HL-60 (cell line): ENCODE measurements at regions not wholly inside any gene's neighbourhood (a gene's known extent, or its start where the extent isn't known, plus 50 kb on each side); places are given as distances from the start of the nearest gene placed in this dataset.

Experiments
- DNase-seq, 2 experiments: peaks; one replicate each; pipeline ENCODE4 v3.0.0-alpha.2; 2010 to 2020; ENCODE audit warnings: low read depth in 1 of 2, low spot score in 1 of 2
- H3K27ac ChIP-seq: fragments of 250-450 bp; sonication (Bioruptor Pico); replicated peaks from 2 replicates; pipeline ENCODE4 v1.5.1; 2020; ENCODE audit warnings: mild to moderate bottlenecking, moderate library complexity
- H3K27me3 ChIP-seq: fragments of 250-450 bp; sonication (Bioruptor Pico); 2 replicates; pipeline ENCODE4 v1.5.1; 2021; ENCODE audit warnings: mild to moderate bottlenecking, moderate library complexity; ENCODE audit not compliant: insufficient read depth, poor library complexity, severe bottlenecking
- H3K4me3 ChIP-seq: replicated peaks from 2 replicates; pipeline ENCODE4 v1.5.1; 2011; ENCODE audit warnings: mild to moderate bottlenecking, control low read depth, low read length; ENCODE audit not compliant: insufficient read depth
- CTCF ChIP-seq: IDR thresholded peaks from one replicate; pipeline ENCODE4 v1.5.1; 2011; ENCODE audit warnings: low read length, control low read depth, inconsistent platforms; ENCODE audit not compliant: insufficient read depth
- GABPA ChIP-seq: IDR thresholded peaks from 2 replicates; pipeline ENCODE4 v1.6.1; 2012; ENCODE audit warnings: low read depth
- POLR2AphosphoS5 ChIP-seq: IDR thresholded peaks from 2 replicates; pipeline ENCODE4 v1.6.1; 2012; ENCODE audit warnings: low read depth
- REST ChIP-seq: IDR thresholded peaks from 2 replicates; pipeline ENCODE4 v1.6.1; 2012; ENCODE audit warnings: low read depth; ENCODE audit not compliant: insufficient replicate concordance
- SPI1 ChIP-seq: IDR thresholded peaks from 2 replicates; pipeline ENCODE4 v1.6.1; 2012; ENCODE audit warnings: low read depth, mild to moderate bottlenecking, borderline replicate concordance

- Histone ChIP-seq H3K27ac (no peak overlapping the region), H3K27me3 (peaks cover 3% of the 10 kb centered on the region), H3K4me3 (no peak overlapping the region)
- DNase-seq: peak in 1 of 2 experiments; percentile 48
- TF ChIP-seq SPI1 (no peak), POLR2AphosphoS5 (no peak), CTCF (peak; percentile 31), GABPA (no peak), REST (no peak)
These were observed 65.7 kb upstream of the ALDH1L1 start for GRCh38 chr3:126245811-126246727.
